Erythroblast (primary cell): ENCODE measurements at regions not wholly inside any gene's neighbourhood (a gene's known extent, or its start where the extent isn't known, plus 50 kb on each side); places are given as distances from the start of the nearest gene placed in this dataset.

Experiments used
- GATA1 ChIP-seq: IDR thresholded peaks from 2 replicates; pipeline ENCODE4 v1.6.1; 2011; ENCODE audit warnings: low read depth, mild to moderate bottlenecking, control low read depth, low read length, moderate library complexity
- POLR2A ChIP-seq: IDR thresholded peaks from 2 replicates; pipeline ENCODE4 v1.6.1; 2011; ENCODE audit warnings: mild to moderate bottlenecking, low read length

DNA sequence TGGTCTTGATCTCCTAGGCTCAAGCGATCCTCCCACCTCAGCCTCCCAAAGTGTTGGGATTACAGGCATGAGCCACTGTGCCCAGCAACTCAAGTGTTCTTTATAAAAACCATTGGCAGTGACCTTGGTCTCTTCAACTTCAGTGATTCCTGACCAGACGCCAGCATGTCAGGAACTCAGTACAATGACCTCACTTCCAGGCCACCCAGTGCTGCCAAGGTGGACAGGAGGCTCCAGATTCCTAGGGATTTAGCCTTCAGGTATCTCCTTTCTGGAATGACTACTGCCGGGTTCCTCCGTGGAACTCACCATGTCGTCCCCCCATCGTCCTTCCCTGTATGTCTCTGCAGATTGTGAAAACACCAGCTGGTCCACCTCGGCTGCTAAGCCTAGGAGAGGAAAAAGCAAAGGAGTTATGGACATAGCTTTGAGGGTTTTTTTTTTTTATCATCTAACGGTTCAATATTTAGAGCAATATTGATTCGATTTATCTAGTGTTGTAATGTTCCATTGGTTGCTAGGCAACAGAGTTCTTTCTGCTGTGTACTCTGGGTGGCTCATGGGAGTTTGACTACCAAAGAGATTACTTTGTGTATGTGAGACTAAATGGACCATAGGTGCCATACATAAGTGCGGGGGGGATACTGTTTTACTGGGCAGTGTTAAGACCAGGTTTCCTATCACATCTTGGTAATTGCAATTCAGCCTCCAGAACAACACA lies 425.8 kb upstream of the AUTS2 start:
- TF ChIP-seq POLR2A (no peak), GATA1 (no peak)
